Left colon (tissue), 2 donors: ENCODE measurements at regions not wholly inside any gene's neighbourhood (a gene's known extent, or its start where the extent isn't known, plus 50 kb on each side); places are given as distances from the start of the nearest gene placed in this dataset.
"Not testable (repeated sequence)": the region's sequence is repeated elsewhere in the genome, so short reads cannot be mapped to it uniquely, and the experiment has no call there.

Experiments used
- ATAC-seq: fragments of 200-7000 bp; cut with Tn5 transposase; one replicate; pipeline ENCODE4 v1.9.1; 2020; ENCODE audit warnings: mild to moderate bottlenecking, moderate library complexity
- DNase-seq, 2 donors: peaks; one replicate each; pipeline ENCODE4 v3.0.0-alpha.2; 2020
- intact Hi-C, 2 donors: fragments of 100-400 bp; cut with DNase I in 1 of 2; cut with micrococcal nuclease in 1 of 2; formaldehyde crosslinking; loops; one replicate each; pipeline versions ENCODE4 v1.11.2 to v1.14.0; 2022; cut with DNase I, micrococcal nuclease
- donor health status: DM: no; HTN: no; CAD: no.
- donor health status: DM: yes; HTN: yes; CAD: no.

- DNase-seq = no peak
- intact Hi-C loops = no loop called here
- no peak for ATAC-seq
Observed at GRCh38 chr18:1544016-1544415, 639.3 kb downstream of the ADCYAP1 start.

- ATAC-seq, intact Hi-C loops, DNase-seq: not testable (repeated sequence)
Observed at GRCh38 chr18:1557711-1558110, 653.0 kb downstream of the ADCYAP1 start.

GRCh38 chr18:1559563-1559962 is 654.9 kb downstream of the ADCYAP1 start:
- intact Hi-C loops = no loop called here
- ATAC-seq (no peak), DNase-seq (no peak)

- intact Hi-C loops = no loop called here
- ATAC-seq (no peak), DNase-seq (no peak)
Observed at GRCh38 chr18:1564793-1565192, 660.1 kb downstream of the ADCYAP1 start.

GRCh38 chr18:1571206-1571605 is 666.5 kb downstream of the ADCYAP1 start:
- ATAC-seq (no peak), DNase-seq (no peak)

GRCh38 chr18:1573732-1574131 is 669.1 kb downstream of the ADCYAP1 start:
- no peak for ATAC-seq
- intact Hi-C loops = no loop called here

More at GRCh38 chr18:1571206-1571605, 666.5 kb downstream of the ADCYAP1 start:
- intact Hi-C loops = no loop called here

GRCh38 chr18:1575084-1575483 is 670.4 kb downstream of the ADCYAP1 start:
- intact Hi-C loops = no loop called here
- ATAC-seq (no peak), DNase-seq (no peak)

More at GRCh38 chr18:1573732-1574131, 669.1 kb downstream of the ADCYAP1 start:
- DNase-seq = no peak

GRCh38 chr18:1578505-1578904 is 673.8 kb downstream of the ADCYAP1 start:
- intact Hi-C loops = no loop called here
- DNase-seq = no peak
- ATAC-seq = no peak

GRCh38 chr18:1581581-1581980 is 676.9 kb downstream of the ADCYAP1 start:
- DNase-seq = no peak
- no peak for ATAC-seq
- intact Hi-C loops = no loop called here

- DNase-seq (no peak), ATAC-seq (peak; percentile 37)
- intact Hi-C loops = no loop called here
Observed at GRCh38 chr18:1585881-1586488, 681.3 kb downstream of the ADCYAP1 start.

GRCh38 chr18:1593091-1593490 is 688.4 kb downstream of the ADCYAP1 start:
- DNase-seq = no peak
- no peak for ATAC-seq
- intact Hi-C loops = loop anchor here in 1 of 2 donors (10.0 kb wide), 1 partner anchor 178 kb away; no protein-coding TSS in a partner anchor

- intact Hi-C loops = loop anchor here in 1 of 2 donors (10.0 kb wide), 1 partner anchor 180 kb away; no protein-coding TSS in a partner anchor
- DNase-seq (no peak), ATAC-seq (no peak)
Observed at GRCh38 chr18:1595195-1595594, 690.5 kb downstream of the ADCYAP1 start.

GRCh38 chr18:1599196-1599595 is 694.5 kb downstream of the ADCYAP1 start:
- ATAC-seq = no peak
- intact Hi-C loops = loop anchor here in 1 of 2 donors (10.0 kb wide), 1 partner anchor 184 kb away; no protein-coding TSS in a partner anchor
- no peak for DNase-seq

- no peak for DNase-seq
- ATAC-seq = no peak
- intact Hi-C loops = no loop called here
Observed at GRCh38 chr18:1604751-1605150, 700.1 kb downstream of the ADCYAP1 start.

GRCh38 chr18:1618364-1618763 is 713.7 kb downstream of the ADCYAP1 start:
- no peak for DNase-seq
- no peak for ATAC-seq
- intact Hi-C loops = no loop called here

GRCh38 chr18:1619507-1619906 is 714.8 kb downstream of the ADCYAP1 start:
- ATAC-seq = no peak
- intact Hi-C loops = no loop called here

GRCh38 chr18:1624612-1625011 is 719.9 kb downstream of the ADCYAP1 start:
- DNase-seq = no peak
- ATAC-seq = no peak
- intact Hi-C loops = no loop called here

More at GRCh38 chr18:1619507-1619906, 714.8 kb downstream of the ADCYAP1 start:
- no peak for DNase-seq

GRCh38 chr18:1627494-1627893 is 722.8 kb downstream of the ADCYAP1 start:
- intact Hi-C loops = no loop called here
- no peak for ATAC-seq
- DNase-seq = no peak

- intact Hi-C loops = no loop called here
- ATAC-seq (no peak), DNase-seq (no peak)
Observed at GRCh38 chr18:1648712-1649111, 744.0 kb downstream of the ADCYAP1 start.

GRCh38 chr18:1652018-1652417 is 747.3 kb downstream of the ADCYAP1 start:
- intact Hi-C loops = no loop called here
- ATAC-seq (no peak), DNase-seq (no peak)

- no peak for DNase-seq
- no peak for ATAC-seq
- intact Hi-C loops = no loop called here
Observed at GRCh38 chr18:1653873-1654272, 749.2 kb downstream of the ADCYAP1 start.
